ENCODE measurements at regions not wholly inside any gene's neighbourhood (a gene's known extent, or its start where the extent isn't known, plus 50 kb on each side); places are given as distances from the start of the nearest gene placed in this dataset.

GRCh38 chr6:163985710-163986109 lies 571.2 kb downstream of the QKI start:
- TF ChIP-seq POLR2A (IDR thresholded peaks at IDR 0.05) (no peak), EP300 (IDR thresholded peaks at IDR 0.05) (no peak)
- TF ChIP-seq, protein P1, sequence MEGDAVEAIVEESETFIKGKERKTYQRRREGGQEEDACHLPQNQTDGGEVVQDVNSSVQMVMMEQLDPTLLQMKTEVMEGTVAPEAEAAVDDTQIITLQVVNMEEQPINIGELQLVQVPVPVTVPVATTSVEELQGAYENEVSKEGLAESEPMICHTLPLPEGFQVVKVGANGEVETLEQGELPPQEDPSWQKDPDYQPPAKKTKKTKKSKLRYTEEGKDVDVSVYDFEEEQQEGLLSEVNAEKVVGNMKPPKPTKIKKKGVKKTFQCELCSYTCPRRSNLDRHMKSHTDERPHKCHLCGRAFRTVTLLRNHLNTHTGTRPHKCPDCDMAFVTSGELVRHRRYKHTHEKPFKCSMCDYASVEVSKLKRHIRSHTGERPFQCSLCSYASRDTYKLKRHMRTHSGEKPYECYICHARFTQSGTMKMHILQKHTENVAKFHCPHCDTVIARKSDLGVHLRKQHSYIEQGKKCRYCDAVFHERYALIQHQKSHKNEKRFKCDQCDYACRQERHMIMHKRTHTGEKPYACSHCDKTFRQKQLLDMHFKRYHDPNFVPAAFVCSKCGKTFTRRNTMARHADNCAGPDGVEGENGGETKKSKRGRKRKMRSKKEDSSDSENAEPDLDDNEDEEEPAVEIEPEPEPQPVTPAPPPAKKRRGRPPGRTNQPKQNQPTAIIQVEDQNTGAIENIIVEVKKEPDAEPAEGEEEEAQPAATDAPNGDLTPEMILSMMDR (IDR thresholded peaks at IDR 0.05) = no peak

Measured in tibial nerve (tissue), 4 donors.